ENCODE measurements at regions not wholly inside any gene's neighbourhood (a gene's known extent, or its start where the extent isn't known, plus 50 kb on each side); places are given as distances from the start of the nearest gene placed in this dataset.

DNA sequence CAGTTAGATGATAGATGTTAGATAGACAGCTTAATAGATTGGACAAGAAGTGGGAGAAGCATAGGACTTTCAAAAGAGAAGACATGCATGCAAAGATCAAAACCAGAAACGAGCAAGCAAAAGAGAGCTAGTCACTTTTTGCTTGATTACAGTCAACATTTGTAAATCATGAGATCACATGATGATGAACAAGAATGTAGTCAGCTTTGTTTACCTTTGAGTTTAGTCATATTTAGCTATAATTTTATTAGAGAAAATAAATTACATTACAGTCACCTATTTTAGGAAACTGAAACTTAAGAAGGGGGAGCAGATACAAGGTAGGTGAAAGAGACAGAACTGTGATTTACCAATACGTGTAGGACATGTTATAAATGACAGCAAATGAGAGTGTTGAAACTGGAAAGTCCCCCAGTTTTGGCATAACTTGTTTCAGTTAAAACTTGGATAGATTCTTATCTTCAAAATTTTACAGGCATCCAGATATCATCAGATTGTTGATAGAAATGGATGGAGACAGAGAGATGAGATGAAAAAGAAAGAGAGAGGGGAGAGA lies 1083.1 kb upstream of the PCDH10 start:
- Histone ChIP-seq H3K4me1 (ENCODE audit: control insufficient read depth in 5 of 5, insufficient read depth in 5 of 5, low read length in 5 of 5) (no peaks in the 10 kb centered on the region), H3K9ac (ENCODE audit: insufficient read depth in 1 of 2, low read length in 2 of 2) (no peak overlapping the region), H3K27me3 (ENCODE audit: control insufficient read depth in 3 of 3, insufficient read depth in 3 of 3, low read length in 2 of 3) (no peaks in the 10 kb centered on the region), H3K4me3 (no peak overlapping the region), H3K27ac (ENCODE audit: low read depth in 1 of 2, low read length in 1 of 2) (no peak overlapping the region), H3K9me3 (ENCODE audit: control insufficient read depth in 4 of 4, insufficient read depth in 3 of 4, low read length in 3 of 4) (peaks cover 0 to 7% (median 0%) of the 10 kb centered on the region in 4 donors), H3K36me3 (ENCODE audit: control insufficient read depth in 4 of 4, insufficient read depth in 4 of 4, low read length in 4 of 4) (no peaks in the 10 kb centered on the region)
- TF ChIP-seq, protein P1, sequence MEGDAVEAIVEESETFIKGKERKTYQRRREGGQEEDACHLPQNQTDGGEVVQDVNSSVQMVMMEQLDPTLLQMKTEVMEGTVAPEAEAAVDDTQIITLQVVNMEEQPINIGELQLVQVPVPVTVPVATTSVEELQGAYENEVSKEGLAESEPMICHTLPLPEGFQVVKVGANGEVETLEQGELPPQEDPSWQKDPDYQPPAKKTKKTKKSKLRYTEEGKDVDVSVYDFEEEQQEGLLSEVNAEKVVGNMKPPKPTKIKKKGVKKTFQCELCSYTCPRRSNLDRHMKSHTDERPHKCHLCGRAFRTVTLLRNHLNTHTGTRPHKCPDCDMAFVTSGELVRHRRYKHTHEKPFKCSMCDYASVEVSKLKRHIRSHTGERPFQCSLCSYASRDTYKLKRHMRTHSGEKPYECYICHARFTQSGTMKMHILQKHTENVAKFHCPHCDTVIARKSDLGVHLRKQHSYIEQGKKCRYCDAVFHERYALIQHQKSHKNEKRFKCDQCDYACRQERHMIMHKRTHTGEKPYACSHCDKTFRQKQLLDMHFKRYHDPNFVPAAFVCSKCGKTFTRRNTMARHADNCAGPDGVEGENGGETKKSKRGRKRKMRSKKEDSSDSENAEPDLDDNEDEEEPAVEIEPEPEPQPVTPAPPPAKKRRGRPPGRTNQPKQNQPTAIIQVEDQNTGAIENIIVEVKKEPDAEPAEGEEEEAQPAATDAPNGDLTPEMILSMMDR (IDR thresholded peaks at IDR 0.05; ENCODE audit: control extremely low read depth, extremely low read depth): no peak
- DNase-seq (no peak), ATAC-seq (ENCODE audit: insufficient read depth, low FRiP score) (no peak)
- 55 to 64% methylated on average over 2 of the region's 2 CpGs for WGBS, 2 donors

DNA sequence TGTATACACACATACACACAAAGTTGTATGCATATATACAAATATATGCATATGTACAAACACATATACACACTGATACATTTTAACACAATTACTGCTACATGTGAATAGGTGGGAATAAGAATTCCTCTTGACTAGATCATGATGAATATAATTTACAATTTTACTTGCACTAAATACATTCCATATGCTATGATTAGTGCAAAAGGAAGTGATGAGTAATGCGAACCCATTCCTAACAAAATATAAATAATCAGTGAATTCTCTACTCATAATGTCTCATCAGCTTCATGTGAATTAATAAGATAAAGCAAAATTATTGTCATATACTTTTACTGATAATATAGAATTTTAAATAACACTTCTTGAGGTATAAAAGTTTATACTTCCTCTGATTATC lies 1077.3 kb upstream of the PCDH10 start:
- Histone ChIP-seq H3K9me3 (ENCODE audit: control insufficient read depth in 4 of 4, insufficient read depth in 3 of 4, low read length in 3 of 4) (no peaks in the 10 kb centered on the region), H3K27ac (ENCODE audit: low read depth in 1 of 2, low read length in 1 of 2) (no peak overlapping the region), H3K4me1 (ENCODE audit: control insufficient read depth in 5 of 5, insufficient read depth in 5 of 5, low read length in 5 of 5) (no peaks in the 10 kb centered on the region), H3K9ac (ENCODE audit: insufficient read depth in 1 of 2, low read length in 2 of 2) (no peak overlapping the region), H3K27me3 (ENCODE audit: control insufficient read depth in 3 of 3, insufficient read depth in 3 of 3, low read length in 2 of 3) (no peaks in the 10 kb centered on the region), H3K4me3 (no peak overlapping the region), H3K36me3 (ENCODE audit: control insufficient read depth in 4 of 4, insufficient read depth in 4 of 4, low read length in 4 of 4) (no peaks in the 10 kb centered on the region)
- TF ChIP-seq, protein P1 (IDR thresholded peaks at IDR 0.05; ENCODE audit: control extremely low read depth, extremely low read depth): no peak
- WGBS, 2 donors: 88 to 95% methylated on average over 1 of the region's 1 CpG
- ATAC-seq (ENCODE audit: insufficient read depth, low FRiP score) (no peak), DNase-seq (no peak)

DNA sequence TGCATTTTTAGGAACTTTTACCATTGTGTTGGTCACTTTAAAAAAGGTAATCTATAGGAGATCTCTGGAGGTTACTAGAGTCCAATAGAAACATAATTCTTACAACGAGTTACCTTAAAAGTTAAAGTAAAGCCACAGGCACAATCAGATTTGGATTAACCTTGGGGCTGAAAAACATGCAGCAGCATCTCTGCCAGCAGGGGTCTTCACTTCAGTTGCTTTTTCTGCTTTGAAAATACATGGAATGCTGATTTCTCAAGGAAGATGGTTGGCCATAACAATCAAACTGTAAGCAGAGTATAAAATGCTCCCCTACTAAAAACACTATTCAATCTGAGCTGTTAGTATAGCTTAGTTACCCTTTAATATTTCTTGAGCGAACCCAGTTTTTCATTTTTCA lies 1072.3 kb upstream of the PCDH10 start:
- no peak overlapping the region for H3K4me3 ChIP-seq
- peaks cover 0 to 2% (median 0%) of the 10 kb centered on the region in 4 donors for H3K9me3 ChIP-seq (ENCODE audit: control insufficient read depth in 4 of 4, insufficient read depth in 3 of 4, low read length in 3 of 4)
- TF ChIP-seq, protein P1 (IDR thresholded peaks at IDR 0.05; ENCODE audit: control extremely low read depth, extremely low read depth): no peak
- H3K27me3 ChIP-seq (ENCODE audit: control insufficient read depth in 3 of 3, insufficient read depth in 3 of 3, low read length in 2 of 3): no peaks in the 10 kb centered on the region
- no peak for ATAC-seq (ENCODE audit: insufficient read depth, low FRiP score)
- no peaks in the 10 kb centered on the region for H3K4me1 ChIP-seq (ENCODE audit: control insufficient read depth in 5 of 5, insufficient read depth in 5 of 5, low read length in 5 of 5)
- H3K27ac ChIP-seq (ENCODE audit: low read depth in 1 of 2, low read length in 1 of 2): no peak overlapping the region
- 84 to 88% methylated on average over 2 of the region's 2 CpGs for WGBS, 2 donors
- H3K9ac ChIP-seq (ENCODE audit: insufficient read depth in 1 of 2, low read length in 2 of 2): no peak overlapping the region
- H3K36me3 ChIP-seq (ENCODE audit: control insufficient read depth in 4 of 4, insufficient read depth in 4 of 4, low read length in 4 of 4): no peaks in the 10 kb centered on the region
- DNase-seq: no peak

- TF ChIP-seq, protein P1 (IDR thresholded peaks at IDR 0.05; ENCODE audit: control extremely low read depth, extremely low read depth): no peak
- no peak for ATAC-seq (ENCODE audit: insufficient read depth, low FRiP score)
- Histone ChIP-seq H3K9ac (ENCODE audit: insufficient read depth in 1 of 2, low read length in 2 of 2) (no peak overlapping the region), H3K9me3 (ENCODE audit: control insufficient read depth in 4 of 4, insufficient read depth in 3 of 4, low read length in 3 of 4) (peaks cover 0 to 3% (median 0%) of the 10 kb centered on the region in 4 donors), H3K4me1 (ENCODE audit: control insufficient read depth in 5 of 5, insufficient read depth in 5 of 5, low read length in 5 of 5) (no peaks in the 10 kb centered on the region), H3K27me3 (ENCODE audit: control insufficient read depth in 3 of 3, insufficient read depth in 3 of 3, low read length in 2 of 3) (no peaks in the 10 kb centered on the region), H3K4me3 (no peak overlapping the region), H3K27ac (ENCODE audit: low read depth in 1 of 2, low read length in 1 of 2) (no peak overlapping the region), H3K36me3 (ENCODE audit: control insufficient read depth in 4 of 4, insufficient read depth in 4 of 4, low read length in 4 of 4) (no peaks in the 10 kb centered on the region)
- 69 to 84% methylated on average over 4 of the region's 4 CpGs for WGBS, 2 donors
- DNase-seq: no peak
Measured at GRCh38 chr4:132085105-132085504, 1064.0 kb upstream of the PCDH10 start.
